ENCODE measurements at regions not wholly inside any gene's neighbourhood (a gene's known extent, or its start where the extent isn't known, plus 50 kb on each side); places are given as distances from the start of the nearest gene placed in this dataset.

- TF ChIP-seq EZH2phosphoT487 (IDR thresholded peaks at IDR 0.05; ENCODE audit: borderline replicate concordance) (no peak), CTCF (conservative IDR thresholded peaks at IDR 0.05; ENCODE audit: low read length) (no peak)
- H3K9me3 ChIP-seq (ENCODE audit: insufficient read depth, low read depth, low read length): no peaks in the 10 kb centered on the region
- H3K9me2 ChIP-seq (replicated peaks; ENCODE audit: low read depth, low read length): no peaks in the 10 kb centered on the region
- no peak overlapping the region for H2AFZ ChIP-seq (ENCODE audit: low read length)
- H3K36me3 ChIP-seq (ENCODE audit: insufficient read depth, low read length): no peaks in the 10 kb centered on the region
- H3K79me2 ChIP-seq (ENCODE audit: insufficient read depth, low read length): no peaks in the 10 kb centered on the region
- H3F3A ChIP-seq (ENCODE audit: low read depth): no peaks in the 10 kb centered on the region
- no peaks in the 10 kb centered on the region for H3K27me3 ChIP-seq (ENCODE audit: insufficient read depth, low read length, poor library complexity, severe bottlenecking)
- no peaks in the 10 kb centered on the region for H4K20me1 ChIP-seq (ENCODE audit: insufficient read depth, low read length, poor library complexity, severe bottlenecking)
- no peak overlapping the region for H3K9ac ChIP-seq (ENCODE audit: low read depth, low read length, poor library complexity, severe bottlenecking)
- H3K4me2 ChIP-seq (ENCODE audit: low read depth, low read length, poor library complexity, severe bottlenecking): no peak overlapping the region
- H3K4me3 ChIP-seq (ENCODE audit: low read length, poor library complexity, severe bottlenecking): no peak overlapping the region
- no peaks in the 10 kb centered on the region for H3K4me1 ChIP-seq (ENCODE audit: insufficient read depth, low read length, poor library complexity, severe bottlenecking)
Measured at GRCh38 chr9:118094387-118094786, 390.2 kb downstream of the TLR4 start.

DNA sequence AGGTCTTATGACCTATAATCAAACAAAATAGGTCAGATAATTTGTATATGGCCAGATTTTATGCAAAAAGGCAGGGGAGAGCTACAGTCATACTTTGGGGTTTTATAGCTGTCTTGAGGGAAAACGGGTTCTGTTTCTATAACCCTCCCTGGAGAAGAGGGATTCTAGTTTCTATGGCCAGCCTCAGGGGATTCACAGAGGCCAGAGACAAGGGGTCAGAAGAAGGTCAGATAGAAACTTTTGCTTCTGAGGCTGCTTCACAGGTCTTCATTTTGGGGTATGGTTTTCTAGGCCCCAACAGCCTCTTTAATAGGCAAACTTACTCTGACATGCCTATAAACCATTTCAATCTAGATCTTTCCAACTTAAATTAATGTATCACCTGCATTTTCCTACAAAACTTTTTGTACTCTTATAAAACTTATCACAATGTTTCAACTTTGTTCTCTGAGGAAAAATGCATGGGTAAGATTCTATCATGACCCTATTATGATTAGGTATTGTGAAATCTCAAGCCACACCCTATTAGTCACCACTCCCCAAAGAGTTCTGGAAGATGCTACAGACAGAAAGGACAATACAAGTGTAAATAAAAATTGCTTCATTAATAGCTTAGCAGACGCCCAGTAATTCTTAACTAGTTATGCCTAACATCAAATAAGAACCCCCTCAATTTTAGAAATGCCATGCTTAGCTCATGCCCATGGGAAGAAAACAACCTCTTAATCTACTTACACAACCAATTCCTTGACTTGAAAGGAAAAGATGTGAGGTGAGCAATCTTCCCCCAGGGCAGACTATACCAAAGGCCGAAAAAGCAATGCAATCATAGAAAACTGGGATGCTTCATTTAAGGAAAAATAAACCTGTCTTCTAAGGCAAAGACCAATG is 396.6 kb downstream of the TLR4 start:
- H3K9me2 ChIP-seq (replicated peaks; ENCODE audit: low read depth, low read length): no peaks in the 10 kb centered on the region
- H3F3A ChIP-seq (ENCODE audit: low read depth): no peaks in the 10 kb centered on the region
- H3K27me3 ChIP-seq (ENCODE audit: insufficient read depth, low read length, poor library complexity, severe bottlenecking): no peaks in the 10 kb centered on the region
- H2AFZ ChIP-seq (ENCODE audit: low read length): no peak overlapping the region
- no peaks in the 10 kb centered on the region for H3K4me1 ChIP-seq (ENCODE audit: insufficient read depth, low read length, poor library complexity, severe bottlenecking)
- H3K36me3 ChIP-seq (ENCODE audit: insufficient read depth, low read length): no peaks in the 10 kb centered on the region
- H3K4me3 ChIP-seq (ENCODE audit: low read length, poor library complexity, severe bottlenecking): no peak overlapping the region
- no peak overlapping the region for H3K9ac ChIP-seq (ENCODE audit: low read depth, low read length, poor library complexity, severe bottlenecking)
- H4K20me1 ChIP-seq (ENCODE audit: insufficient read depth, low read length, poor library complexity, severe bottlenecking): no peaks in the 10 kb centered on the region
- no peak for TF ChIP-seq EZH2phosphoT487 (IDR thresholded peaks at IDR 0.05; ENCODE audit: borderline replicate concordance)
- TF ChIP-seq CTCF (conservative IDR thresholded peaks at IDR 0.05; ENCODE audit: low read length): no peak
- no peak overlapping the region for H3K4me2 ChIP-seq (ENCODE audit: low read depth, low read length, poor library complexity, severe bottlenecking)
- H3K79me2 ChIP-seq (ENCODE audit: insufficient read depth, low read length): no peaks in the 10 kb centered on the region
- no peaks in the 10 kb centered on the region for H3K9me3 ChIP-seq (ENCODE audit: insufficient read depth, low read depth, low read length)

- no peak overlapping the region for H2AFZ ChIP-seq (ENCODE audit: low read length)
- H3K9ac ChIP-seq (ENCODE audit: low read depth, low read length, poor library complexity, severe bottlenecking): no peak overlapping the region
- H3K4me1 ChIP-seq (ENCODE audit: insufficient read depth, low read length, poor library complexity, severe bottlenecking): no peaks in the 10 kb centered on the region
- no peaks in the 10 kb centered on the region for H3K79me2 ChIP-seq (ENCODE audit: insufficient read depth, low read length)
- no peak overlapping the region for H3K4me3 ChIP-seq (ENCODE audit: low read length, poor library complexity, severe bottlenecking)
- H3K27me3 ChIP-seq (ENCODE audit: insufficient read depth, low read length, poor library complexity, severe bottlenecking): no peaks in the 10 kb centered on the region
- no peaks in the 10 kb centered on the region for H3K9me2 ChIP-seq (replicated peaks; ENCODE audit: low read depth, low read length)
- no peak overlapping the region for H3K4me2 ChIP-seq (ENCODE audit: low read depth, low read length, poor library complexity, severe bottlenecking)
- H3F3A ChIP-seq (ENCODE audit: low read depth): no peaks in the 10 kb centered on the region
- H4K20me1 ChIP-seq (ENCODE audit: insufficient read depth, low read length, poor library complexity, severe bottlenecking): no peaks in the 10 kb centered on the region
- TF ChIP-seq EZH2phosphoT487 (IDR thresholded peaks at IDR 0.05; ENCODE audit: borderline replicate concordance) (no peak), CTCF (conservative IDR thresholded peaks at IDR 0.05; ENCODE audit: low read length) (no peak)
- no peaks in the 10 kb centered on the region for H3K9me3 ChIP-seq (ENCODE audit: insufficient read depth, low read depth, low read length)
- no peaks in the 10 kb centered on the region for H3K36me3 ChIP-seq (ENCODE audit: insufficient read depth, low read length)
Measured at GRCh38 chr9:118104363-118104762, 400.2 kb downstream of the TLR4 start.
